Stimulated activated CD4-positive, alpha-beta T cell treated with anti-CD3 and anti-CD28 coated beads, Interleukin-15, amount 100 ng/mL, for 24 hours (primary cell): ENCODE measurements at regions not wholly inside any gene's neighbourhood (a gene's known extent, or its start where the extent isn't known, plus 50 kb on each side); places are given as distances from the start of the nearest gene placed in this dataset.

Experiments used
- DNase-seq: peaks from one replicate; pipeline ENCODE4 v3.0.0-alpha.2; 2020

- no peak for DNase-seq
Measured at GRCh38 chr1:217193151-217193550, 437.7 kb downstream of the GPATCH2 start.

- DNase-seq = no peak
Measured at GRCh38 chr1:217191441-217191840, 439.4 kb downstream of the GPATCH2 start.

- no peak for DNase-seq
Measured at GRCh38 chr1:217190359-217190758, 440.5 kb downstream of the GPATCH2 start.

- no peak for DNase-seq
Measured at GRCh38 chr1:217189362-217189761, 441.5 kb downstream of the GPATCH2 start.

- DNase-seq = no peak
Measured at GRCh38 chr1:217188280-217189237, 442.3 kb downstream of the GPATCH2 start.

GRCh38 chr1:217186664-217187063 lies 444.2 kb downstream of the GPATCH2 start:
- DNase-seq = no peak

GRCh38 chr1:217184854-217185253 lies 446.0 kb downstream of the GPATCH2 start:
- no peak for DNase-seq

GRCh38 chr1:217182992-217183391 lies 447.9 kb downstream of the GPATCH2 start:
- DNase-seq = no peak

GRCh38 chr1:217181756-217182155 lies 449.1 kb downstream of the GPATCH2 start:
- DNase-seq = no peak

GRCh38 chr1:217181176-217181746 lies 449.6 kb downstream of the GPATCH2 start:
- no peak for DNase-seq

GRCh38 chr1:217180443-217180842 lies 450.4 kb downstream of the GPATCH2 start:
- DNase-seq = no peak

- DNase-seq = no peak
Measured at GRCh38 chr1:217164403-217164802, 441.2 kb upstream of the ESRRG start.

GRCh38 chr1:217153361-217153760 lies 430.1 kb upstream of the ESRRG start:
- DNase-seq = no peak

GRCh38 chr1:217150366-217150765 lies 427.1 kb upstream of the ESRRG start:
- DNase-seq = no peak

- no peak for DNase-seq
Measured at GRCh38 chr1:217149791-217150190, 426.6 kb upstream of the ESRRG start.

- no peak for DNase-seq
Measured at GRCh38 chr1:217141711-217142110, 418.5 kb upstream of the ESRRG start.

GRCh38 chr1:217140041-217140901 lies 417.0 kb upstream of the ESRRG start:
- DNase-seq = no peak

GRCh38 chr1:217139513-217139912 lies 416.3 kb upstream of the ESRRG start:
- DNase-seq = no peak

GRCh38 chr1:217138799-217139466 lies 415.7 kb upstream of the ESRRG start:
- DNase-seq = no peak

GRCh38 chr1:217138173-217138765 lies 415.0 kb upstream of the ESRRG start:
- no peak for DNase-seq

- no peak for DNase-seq
Measured at GRCh38 chr1:217137210-217137881, 414.1 kb upstream of the ESRRG start.

GRCh38 chr1:217136895-217137205 lies 413.6 kb upstream of the ESRRG start:
- no peak for DNase-seq
